Breast epithelium (tissue), 3 donors: ENCODE measurements at regions not wholly inside any gene's neighbourhood (a gene's known extent, or its start where the extent isn't known, plus 50 kb on each side); places are given as distances from the start of the nearest gene placed in this dataset.
"Not testable (repeated sequence)": the region's sequence is repeated elsewhere in the genome, so short reads cannot be mapped to it uniquely, and the experiment has no call there.

Source experiments
- CTCF ChIP-seq, 3 donors: fragments of 450-650 bp; IDR thresholded peaks; one replicate each; pipeline ENCODE4 v1.5.1; 2016 to 2017; ENCODE audit warnings: antibody characterized with exemption in 3 of 3, mild to moderate bottlenecking in 3 of 3, moderate library complexity in 3 of 3
- POLR2AphosphoS5 ChIP-seq, 3 donors: sonication (generic); formaldehyde crosslinking; IDR thresholded peaks; one replicate each; pipeline ENCODE4 v1.6.1; 2017; ENCODE audit warnings: antibody characterized with exemption in 3 of 3

GRCh38 chr11:23220086-23220485, 359.8 kb upstream of the CCDC179 start:
- TF ChIP-seq CTCF, POLR2AphosphoS5 (IDR thresholded peaks at IDR 0.05): not testable (repeated sequence)
